IMR-90 (cell line): ENCODE measurements at regions not wholly inside any gene's neighbourhood (a gene's known extent, or its start where the extent isn't known, plus 50 kb on each side); places are given as distances from the start of the nearest gene placed in this dataset.

ENCODE experiments used
- BHLHE40 ChIP-seq: fragments of 150-350 bp; IDR thresholded peaks from 2 replicates; pipeline ENCODE4 v1.6.1; 2016; ENCODE audit warnings: mild to moderate bottlenecking, low read depth, low read length
- CHD1 ChIP-seq: IDR thresholded peaks from 2 replicates; pipeline ENCODE4 v1.6.1; 2012; ENCODE audit warnings: low read depth, low read length, improper control_type of control experiment
- MXI1 ChIP-seq: IDR thresholded peaks from 2 replicates; pipeline ENCODE4 v1.6.1; 2012; ENCODE audit warnings: low read depth, mild to moderate bottlenecking, low read length, moderate library complexity, borderline replicate concordance
- NFE2L2 ChIP-seq: fragments of 150-350 bp; IDR thresholded peaks from 2 replicates; pipeline ENCODE4 v1.6.1; 2016; ENCODE audit warnings: low read depth, mild to moderate bottlenecking, low read length
- POLR2A ChIP-seq: IDR thresholded peaks from 2 replicates; pipeline ENCODE4 v1.6.1; 2012; ENCODE audit warnings: mild to moderate bottlenecking, low read depth, low read length
- RCOR1 ChIP-seq: IDR thresholded peaks from 2 replicates; pipeline ENCODE4 v1.6.1; 2012; ENCODE audit warnings: mild to moderate bottlenecking, low read length, improper control_type of control experiment; ENCODE audit not compliant: insufficient replicate concordance
- RFX5 ChIP-seq: IDR thresholded peaks from 2 replicates; pipeline ENCODE4 v1.8.0; 2012; ENCODE audit warnings: low read depth, mild to moderate bottlenecking, low read length, moderate library complexity
- SMC3 ChIP-seq: fragments of 150-350 bp; IDR thresholded peaks from 2 replicates; pipeline ENCODE4 v1.6.1; 2016; ENCODE audit warnings: low read depth, mild to moderate bottlenecking, antibody characterized with exemption, low read length, moderate library complexity
- TF ChIP-seq, protein P1 (sequence below): fragments of 150-350 bp; IDR thresholded peaks from 2 replicates; pipeline ENCODE4 v1.6.1; 2016; ENCODE audit warnings: low read depth, mild to moderate bottlenecking, low read length, moderate library complexity, borderline replicate concordance
- TF ChIP-seq, protein P2 (sequence below): conservative IDR thresholded peaks from 2 replicates; pipeline ENCODE4 v1.5.1; 2012; ENCODE audit warnings: mild to moderate bottlenecking, low read depth, low read length, improper control_type of control experiment

DNA sequence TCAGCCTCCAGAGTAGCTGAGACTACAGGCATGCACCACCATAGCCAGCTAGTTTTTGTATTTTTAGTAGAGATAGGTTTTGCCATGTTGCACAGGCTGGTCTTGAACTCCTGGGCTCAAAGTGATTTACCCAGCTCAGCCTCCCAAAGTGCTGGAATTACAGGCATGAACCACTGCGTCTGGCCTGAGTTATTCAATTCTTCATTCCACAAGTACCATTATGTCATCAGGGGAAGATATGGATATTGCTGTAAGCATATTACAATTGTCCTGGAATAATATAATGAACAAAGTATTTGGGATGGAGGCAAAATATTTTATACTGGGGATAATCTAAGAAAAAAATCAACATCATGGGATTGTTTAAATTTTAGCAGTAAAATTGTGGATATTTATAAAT is 646.0 kb upstream of the SLITRK6 start:
- TF ChIP-seq, protein P1, sequence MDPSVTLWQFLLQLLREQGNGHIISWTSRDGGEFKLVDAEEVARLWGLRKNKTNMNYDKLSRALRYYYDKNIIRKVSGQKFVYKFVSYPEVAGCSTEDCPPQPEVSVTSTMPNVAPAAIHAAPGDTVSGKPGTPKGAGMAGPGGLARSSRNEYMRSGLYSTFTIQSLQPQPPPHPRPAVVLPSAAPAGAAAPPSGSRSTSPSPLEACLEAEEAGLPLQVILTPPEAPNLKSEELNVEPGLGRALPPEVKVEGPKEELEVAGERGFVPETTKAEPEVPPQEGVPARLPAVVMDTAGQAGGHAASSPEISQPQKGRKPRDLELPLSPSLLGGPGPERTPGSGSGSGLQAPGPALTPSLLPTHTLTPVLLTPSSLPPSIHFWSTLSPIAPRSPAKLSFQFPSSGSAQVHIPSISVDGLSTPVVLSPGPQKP, result no peak
- TF ChIP-seq, protein P2, sequence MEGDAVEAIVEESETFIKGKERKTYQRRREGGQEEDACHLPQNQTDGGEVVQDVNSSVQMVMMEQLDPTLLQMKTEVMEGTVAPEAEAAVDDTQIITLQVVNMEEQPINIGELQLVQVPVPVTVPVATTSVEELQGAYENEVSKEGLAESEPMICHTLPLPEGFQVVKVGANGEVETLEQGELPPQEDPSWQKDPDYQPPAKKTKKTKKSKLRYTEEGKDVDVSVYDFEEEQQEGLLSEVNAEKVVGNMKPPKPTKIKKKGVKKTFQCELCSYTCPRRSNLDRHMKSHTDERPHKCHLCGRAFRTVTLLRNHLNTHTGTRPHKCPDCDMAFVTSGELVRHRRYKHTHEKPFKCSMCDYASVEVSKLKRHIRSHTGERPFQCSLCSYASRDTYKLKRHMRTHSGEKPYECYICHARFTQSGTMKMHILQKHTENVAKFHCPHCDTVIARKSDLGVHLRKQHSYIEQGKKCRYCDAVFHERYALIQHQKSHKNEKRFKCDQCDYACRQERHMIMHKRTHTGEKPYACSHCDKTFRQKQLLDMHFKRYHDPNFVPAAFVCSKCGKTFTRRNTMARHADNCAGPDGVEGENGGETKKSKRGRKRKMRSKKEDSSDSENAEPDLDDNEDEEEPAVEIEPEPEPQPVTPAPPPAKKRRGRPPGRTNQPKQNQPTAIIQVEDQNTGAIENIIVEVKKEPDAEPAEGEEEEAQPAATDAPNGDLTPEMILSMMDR, result no peak
- TF ChIP-seq RFX5 (no peak), POLR2A (no peak), NFE2L2 (no peak), SMC3 (no peak), MXI1 (no peak), BHLHE40 (no peak), CHD1 (no peak), RCOR1 (no peak)
